GM12892 (cell line): ENCODE measurements at regions not wholly inside any gene's neighbourhood (a gene's known extent, or its start where the extent isn't known, plus 50 kb on each side); places are given as distances from the start of the nearest gene placed in this dataset.

ENCODE experiments used
- POLR2A ChIP-seq: IDR thresholded peaks from 2 replicates; pipeline ENCODE4 v1.6.1; 2011; ENCODE audit warnings: low read depth, low read length, control low read depth
- POLR2AphosphoS5 ChIP-seq: IDR thresholded peaks from 2 replicates; pipeline ENCODE4 v1.6.1; 2011; ENCODE audit warnings: low read depth, low read length, control low read depth

DNA sequence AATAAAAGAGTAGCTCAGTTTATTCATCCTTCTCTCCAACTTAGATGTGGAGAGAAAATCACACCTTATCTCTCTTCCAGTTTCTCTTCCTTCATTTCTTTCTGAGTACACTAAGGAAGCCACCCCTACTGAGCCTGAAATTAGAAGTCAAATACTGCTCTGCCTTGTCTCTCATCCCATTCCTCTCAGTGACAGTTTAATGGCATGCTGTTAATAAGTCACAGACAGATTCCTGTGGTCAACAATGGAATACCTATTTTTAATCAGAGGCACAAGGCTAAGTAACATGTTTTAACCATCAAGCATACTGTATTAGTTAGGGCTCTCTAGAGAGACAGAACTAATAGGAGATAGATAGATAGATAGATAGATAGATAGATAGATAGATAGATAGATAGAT, 253.2 kb downstream of the HTR7 start:
- TF ChIP-seq POLR2AphosphoS5 = no peak
- TF ChIP-seq POLR2A = no peak
